ENCODE measurements at regions not wholly inside any gene's neighbourhood (a gene's known extent, or its start where the extent isn't known, plus 50 kb on each side); places are given as distances from the start of the nearest gene placed in this dataset.

GRCh38 chr20:7818477-7818876, 121.8 kb downstream of the HAO1 start:
- no peak for DNase-seq

GRCh38 chr20:7820897-7821296, 119.4 kb downstream of the HAO1 start:
- no peak for DNase-seq

- no peak for DNase-seq
These were observed 117.5 kb downstream of the HAO1 start for GRCh38 chr20:7822772-7823171.

- DNase-seq = no peak
These were observed 111.8 kb downstream of the HAO1 start for GRCh38 chr20:7828437-7828836.

- DNase-seq = no peak
These were observed 111.2 kb downstream of the HAO1 start for GRCh38 chr20:7829031-7829430.

GRCh38 chr20:7829776-7830175, 110.5 kb downstream of the HAO1 start:
- DNase-seq = no peak

Measured in inflammatory macrophage treated with lipopolysaccharide for 4 hours (primary cell).